ENCODE measurements at regions not wholly inside any gene's neighbourhood (a gene's known extent, or its start where the extent isn't known, plus 50 kb on each side); places are given as distances from the start of the nearest gene placed in this dataset.

DNA sequence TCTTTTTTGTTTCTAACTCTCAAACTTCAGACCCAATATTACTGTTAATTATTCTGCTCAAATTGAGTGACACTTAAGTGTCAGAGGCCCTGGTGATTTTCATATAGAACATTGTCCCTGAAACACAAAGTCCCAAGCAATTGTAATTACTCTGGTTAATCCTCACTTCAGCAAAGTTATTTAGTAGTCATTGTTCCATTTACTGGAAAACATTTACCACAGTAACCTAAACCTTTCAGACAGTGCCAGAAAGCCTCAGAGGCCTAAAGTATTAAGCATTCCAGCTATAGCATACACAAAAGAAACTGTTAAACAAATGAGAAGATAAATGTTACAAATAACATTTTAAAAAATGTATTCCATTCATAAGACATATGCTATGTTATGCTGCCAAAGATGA lies 237.2 kb upstream of the CDH6 start (continued):
- TF ChIP-seq, protein P1, sequence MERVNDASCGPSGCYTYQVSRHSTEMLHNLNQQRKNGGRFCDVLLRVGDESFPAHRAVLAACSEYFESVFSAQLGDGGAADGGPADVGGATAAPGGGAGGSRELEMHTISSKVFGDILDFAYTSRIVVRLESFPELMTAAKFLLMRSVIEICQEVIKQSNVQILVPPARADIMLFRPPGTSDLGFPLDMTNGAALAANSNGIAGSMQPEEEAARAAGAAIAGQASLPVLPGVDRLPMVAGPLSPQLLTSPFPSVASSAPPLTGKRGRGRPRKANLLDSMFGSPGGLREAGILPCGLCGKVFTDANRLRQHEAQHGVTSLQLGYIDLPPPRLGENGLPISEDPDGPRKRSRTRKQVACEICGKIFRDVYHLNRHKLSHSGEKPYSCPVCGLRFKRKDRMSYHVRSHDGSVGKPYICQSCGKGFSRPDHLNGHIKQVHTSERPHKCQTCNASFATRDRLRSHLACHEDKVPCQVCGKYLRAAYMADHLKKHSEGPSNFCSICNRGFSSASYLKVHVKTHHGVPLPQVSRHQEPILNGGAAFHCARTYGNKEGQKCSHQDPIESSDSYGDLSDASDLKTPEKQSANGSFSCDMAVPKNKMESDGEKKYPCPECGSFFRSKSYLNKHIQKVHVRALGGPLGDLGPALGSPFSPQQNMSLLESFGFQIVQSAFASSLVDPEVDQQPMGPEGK (CRISPR knock-in tag; IDR thresholded peaks at IDR 0.05; ENCODE audit: borderline replicate concordance), result no peak
- TF ChIP-seq CSDC2 (CRISPR knock-in tag; IDR thresholded peaks at IDR 0.05) (no peak), ZNF8 (CRISPR knock-in tag; IDR thresholded peaks at IDR 0.05) (no peak), ZNF70 (CRISPR knock-in tag; IDR thresholded peaks at IDR 0.05) (no peak), GLIS3 (CRISPR knock-in tag; IDR thresholded peaks at IDR 0.05) (no peak), OSR1 (CRISPR knock-in tag; IDR thresholded peaks at IDR 0.05) (no peak), TCF4 (CRISPR knock-in tag; IDR thresholded peaks at IDR 0.05; ENCODE audit: borderline replicate concordance) (no peak), RARB (CRISPR knock-in tag; IDR thresholded peaks at IDR 0.05) (no peak), ISL1 (CRISPR knock-in tag; IDR thresholded peaks at IDR 0.05) (no peak), TOX (CRISPR knock-in tag; IDR thresholded peaks at IDR 0.05; ENCODE audit: borderline replicate concordance) (no peak), ZFP3 (CRISPR knock-in tag; IDR thresholded peaks at IDR 0.05) (no peak), PPARA (CRISPR knock-in tag; IDR thresholded peaks at IDR 0.05; ENCODE audit: borderline replicate concordance) (no peak)

DNA sequence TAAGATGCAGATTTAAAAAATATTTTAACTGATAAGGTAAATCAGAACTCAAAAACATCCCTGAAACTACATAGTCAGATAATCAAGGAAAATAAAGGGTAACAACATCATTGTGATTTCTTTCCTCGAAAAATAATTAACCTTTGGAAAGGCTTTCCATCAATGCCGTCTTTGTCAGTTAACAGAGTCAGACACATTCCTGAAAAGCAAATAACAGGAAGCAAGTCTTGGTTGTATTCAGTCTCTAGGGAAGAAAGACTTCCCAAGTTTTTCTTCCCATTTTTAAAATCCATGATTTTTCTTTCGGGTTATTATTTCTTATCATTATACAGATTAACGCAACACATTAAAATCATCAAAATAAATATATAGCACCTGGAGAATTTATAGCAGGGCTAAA lies 256.4 kb upstream of the CDH6 start:
- TF ChIP-seq OSR1 (CRISPR knock-in tag; IDR thresholded peaks at IDR 0.05) (no peak), ZNF565 (CRISPR knock-in tag; conservative IDR thresholded peaks at IDR 0.05; ENCODE audit: low read depth) (no peak), ESRRG (CRISPR knock-in tag; IDR thresholded peaks at IDR 0.05) (no peak)
- no peak for ATAC-seq

DNA sequence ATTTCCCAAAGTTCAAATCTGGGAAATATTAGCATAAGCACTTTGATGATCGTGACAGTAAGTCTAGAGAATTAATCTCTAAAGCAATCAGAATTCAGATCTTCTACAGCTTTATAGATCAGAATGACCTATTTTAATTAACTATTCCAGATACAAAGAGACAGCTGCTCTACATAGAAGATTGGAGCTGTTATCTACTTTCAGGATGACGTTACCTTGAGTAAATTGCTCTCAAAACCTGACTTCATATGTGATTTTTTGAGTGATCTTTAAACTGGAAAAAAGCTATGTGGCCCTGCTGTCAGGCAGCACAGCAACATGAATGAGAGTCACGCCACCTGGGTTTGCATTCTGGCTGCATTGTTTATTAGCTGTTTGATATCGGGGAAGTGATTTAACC lies 259.9 kb upstream of the CDH6 start:
- no peak for ATAC-seq

DNA sequence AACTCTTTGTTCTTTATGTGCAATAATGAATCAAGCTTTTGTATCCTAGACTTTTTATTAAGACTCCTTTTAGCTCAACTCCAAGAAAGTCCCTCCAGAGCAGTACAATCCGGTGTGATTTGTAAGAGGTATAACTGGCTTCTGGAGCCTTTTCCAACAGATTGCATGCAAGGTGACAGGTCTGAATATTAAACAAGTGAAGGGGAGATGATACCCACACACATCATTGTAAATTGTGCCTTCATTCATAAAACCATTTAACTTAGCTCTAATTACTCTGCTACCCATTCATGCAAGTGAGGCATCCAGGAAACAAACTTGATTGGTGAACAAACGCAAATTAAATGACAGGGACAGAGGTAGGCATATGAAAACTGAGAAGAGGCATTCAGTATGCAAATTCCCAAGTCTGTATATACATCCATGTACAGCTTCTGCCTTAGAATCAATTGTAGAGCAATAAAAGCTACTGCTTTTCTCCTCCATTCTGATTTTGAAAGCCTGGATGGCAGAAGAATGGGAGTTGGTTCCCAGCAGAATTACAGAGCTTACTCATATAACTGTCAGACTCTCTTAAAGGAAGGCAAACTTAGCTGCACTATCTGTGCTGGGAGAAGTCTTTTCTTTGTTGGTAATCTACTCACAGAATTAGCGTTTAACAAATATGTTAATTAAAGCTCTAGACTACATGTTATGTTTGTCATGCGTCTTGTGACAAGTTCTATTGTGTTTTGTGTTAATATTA lies 261.0 kb upstream of the CDH6 start:
- ATAC-seq, result no peak
- TF ChIP-seq, protein P2, sequence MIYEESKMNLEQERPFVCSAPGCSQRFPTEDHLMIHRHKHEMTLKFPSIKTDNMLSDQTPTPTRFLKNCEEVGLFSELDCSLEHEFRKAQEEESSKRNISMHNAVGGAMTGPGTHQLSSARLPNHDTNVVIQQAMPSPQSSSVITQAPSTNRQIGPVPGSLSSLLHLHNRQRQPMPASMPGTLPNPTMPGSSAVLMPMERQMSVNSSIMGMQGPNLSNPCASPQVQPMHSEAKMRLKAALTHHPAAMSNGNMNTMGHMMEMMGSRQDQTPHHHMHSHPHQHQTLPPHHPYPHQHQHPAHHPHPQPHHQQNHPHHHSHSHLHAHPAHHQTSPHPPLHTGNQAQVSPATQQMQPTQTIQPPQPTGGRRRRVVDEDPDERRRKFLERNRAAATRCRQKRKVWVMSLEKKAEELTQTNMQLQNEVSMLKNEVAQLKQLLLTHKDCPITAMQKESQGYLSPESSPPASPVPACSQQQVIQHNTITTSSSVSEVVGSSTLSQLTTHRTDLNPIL (CRISPR knock-in tag; IDR thresholded peaks at IDR 0.05; ENCODE audit: low read depth), result no peak
- TF ChIP-seq TOX (CRISPR knock-in tag; IDR thresholded peaks at IDR 0.05; ENCODE audit: borderline replicate concordance) (no peak), ZFP30 (CRISPR knock-in tag; IDR thresholded peaks at IDR 0.05) (no peak)
- TF ChIP-seq, protein P3, sequence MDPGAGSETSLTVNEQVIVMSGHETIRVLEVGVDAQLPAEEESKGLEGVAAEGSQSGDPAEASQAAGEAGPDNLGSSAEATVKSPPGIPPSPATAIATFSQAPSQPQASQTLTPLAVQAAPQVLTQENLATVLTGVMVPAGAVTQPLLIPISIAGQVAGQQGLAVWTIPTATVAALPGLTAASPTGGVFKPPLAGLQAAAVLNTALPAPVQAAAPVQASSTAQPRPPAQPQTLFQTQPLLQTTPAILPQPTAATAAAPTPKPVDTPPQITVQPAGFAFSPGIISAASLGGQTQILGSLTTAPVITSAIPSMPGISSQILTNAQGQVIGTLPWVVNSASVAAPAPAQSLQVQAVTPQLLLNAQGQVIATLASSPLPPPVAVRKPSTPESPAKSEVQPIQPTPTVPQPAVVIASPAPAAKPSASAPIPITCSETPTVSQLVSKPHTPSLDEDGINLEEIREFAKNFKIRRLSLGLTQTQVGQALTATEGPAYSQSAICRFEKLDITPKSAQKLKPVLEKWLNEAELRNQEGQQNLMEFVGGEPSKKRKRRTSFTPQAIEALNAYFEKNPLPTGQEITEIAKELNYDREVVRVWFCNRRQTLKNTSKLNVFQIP (CRISPR knock-in tag; IDR thresholded peaks at IDR 0.05; ENCODE audit: borderline replicate concordance, low read depth), result no peak

More for the DNA sequence above, 259.9 kb upstream of the CDH6 start:
- no peak for TF ChIP-seq TCF4 (CRISPR knock-in tag; IDR thresholded peaks at IDR 0.05; ENCODE audit: borderline replicate concordance)

DNA sequence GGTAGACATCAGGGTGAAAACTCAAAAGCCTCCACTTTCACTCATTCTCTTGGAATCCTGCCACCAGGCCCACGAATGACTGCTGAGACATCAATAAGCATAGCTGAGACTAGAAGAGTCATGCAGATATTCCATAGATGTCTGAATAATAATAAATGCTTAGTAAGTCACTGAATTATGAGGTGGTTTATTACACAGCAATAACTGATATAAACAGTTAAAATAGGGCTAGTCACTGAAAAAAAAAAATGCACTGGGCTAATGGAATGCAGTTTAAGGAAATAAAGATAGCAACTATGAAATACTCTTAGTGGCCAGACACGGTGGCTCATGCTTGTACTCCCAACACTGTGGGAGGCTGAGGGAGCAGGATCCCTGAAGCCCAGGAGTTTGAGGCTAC lies 262.8 kb upstream of the CDH6 start:
- ATAC-seq, result no peak
- TF ChIP-seq ISL1 (CRISPR knock-in tag; IDR thresholded peaks at IDR 0.05) (no peak), ESRRG (CRISPR knock-in tag; IDR thresholded peaks at IDR 0.05) (no peak), ZFP3 (CRISPR knock-in tag; IDR thresholded peaks at IDR 0.05) (no peak), TCF4 (CRISPR knock-in tag; IDR thresholded peaks at IDR 0.05; ENCODE audit: borderline replicate concordance) (no peak), ZNF70 (CRISPR knock-in tag; IDR thresholded peaks at IDR 0.05) (no peak), BACH2 (CRISPR knock-in tag; IDR thresholded peaks at IDR 0.05; ENCODE audit: borderline replicate concordance) (no peak), SNAI2 (CRISPR knock-in tag; IDR thresholded peaks at IDR 0.05) (no peak), OSR1 (CRISPR knock-in tag; IDR thresholded peaks at IDR 0.05) (no peak), ARNTL (CRISPR knock-in tag; IDR thresholded peaks at IDR 0.05; ENCODE audit: borderline replicate concordance, low read depth) (no peak), ZC3H10 (CRISPR knock-in tag; IDR thresholded peaks at IDR 0.05) (no peak), GLIS3 (CRISPR knock-in tag; IDR thresholded peaks at IDR 0.05) (no peak)
- TF ChIP-seq, protein P4, sequence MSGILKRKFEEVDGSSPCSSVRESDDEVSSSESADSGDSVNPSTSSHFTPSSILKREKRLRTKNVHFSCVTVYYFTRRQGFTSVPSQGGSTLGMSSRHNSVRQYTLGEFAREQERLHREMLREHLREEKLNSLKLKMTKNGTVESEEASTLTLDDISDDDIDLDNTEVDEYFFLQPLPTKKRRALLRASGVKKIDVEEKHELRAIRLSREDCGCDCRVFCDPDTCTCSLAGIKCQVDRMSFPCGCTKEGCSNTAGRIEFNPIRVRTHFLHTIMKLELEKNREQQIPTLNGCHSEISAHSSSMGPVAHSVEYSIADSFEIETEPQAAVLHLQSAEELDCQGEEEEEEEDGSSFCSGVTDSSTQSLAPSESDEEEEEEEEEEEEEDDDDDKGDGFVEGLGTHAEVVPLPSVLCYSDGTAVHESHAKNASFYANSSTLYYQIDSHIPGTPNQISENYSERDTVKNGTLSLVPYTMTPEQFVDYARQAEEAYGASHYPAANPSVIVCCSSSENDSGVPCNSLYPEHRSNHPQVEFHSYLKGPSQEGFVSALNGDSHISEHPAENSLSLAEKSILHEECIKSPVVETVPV (CRISPR knock-in tag; IDR thresholded peaks at IDR 0.05), result no peak
- TF ChIP-seq, protein P1 (CRISPR knock-in tag; IDR thresholded peaks at IDR 0.05; ENCODE audit: borderline replicate concordance), result no peak
- TF ChIP-seq, protein P3 (CRISPR knock-in tag; IDR thresholded peaks at IDR 0.05; ENCODE audit: borderline replicate concordance, low read depth), result no peak

Data from SK-N-SH treated with all-trans-retinoic acid at 6 μM for 48 hours (cell line).